GM21619 (cell line): ENCODE measurements at regions not wholly inside any gene's neighbourhood (a gene's known extent, or its start where the extent isn't known, plus 50 kb on each side); places are given as distances from the start of the nearest gene placed in this dataset.

ENCODE experiments used
- ATAC-seq: cut with Tn5 transposase; IDR thresholded peaks from one replicate; pipeline ENCODE4 v1.9.1; 2021; ENCODE audit not compliant: unreplicated experiment

DNA sequence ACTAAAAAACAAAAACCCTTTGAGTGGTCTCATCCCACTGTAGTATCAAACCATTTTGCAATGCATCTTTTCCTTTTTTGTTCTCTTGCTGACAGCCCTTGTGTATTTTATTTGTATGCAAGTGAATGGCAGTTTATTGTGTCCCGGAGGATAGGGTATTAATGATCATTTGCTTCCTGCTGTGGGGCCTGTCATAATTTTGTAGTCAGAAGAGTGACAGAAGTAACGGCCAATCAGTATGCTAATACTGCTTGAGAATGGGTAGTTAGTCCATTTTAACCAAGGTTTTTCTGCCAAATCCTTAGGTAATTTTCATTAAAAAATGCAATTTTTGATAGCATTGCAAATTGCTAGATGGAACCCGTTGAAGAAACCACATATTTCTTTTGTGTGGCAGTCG is 75.5 kb upstream of the PLSCR5 start:
- no peak for ATAC-seq

DNA sequence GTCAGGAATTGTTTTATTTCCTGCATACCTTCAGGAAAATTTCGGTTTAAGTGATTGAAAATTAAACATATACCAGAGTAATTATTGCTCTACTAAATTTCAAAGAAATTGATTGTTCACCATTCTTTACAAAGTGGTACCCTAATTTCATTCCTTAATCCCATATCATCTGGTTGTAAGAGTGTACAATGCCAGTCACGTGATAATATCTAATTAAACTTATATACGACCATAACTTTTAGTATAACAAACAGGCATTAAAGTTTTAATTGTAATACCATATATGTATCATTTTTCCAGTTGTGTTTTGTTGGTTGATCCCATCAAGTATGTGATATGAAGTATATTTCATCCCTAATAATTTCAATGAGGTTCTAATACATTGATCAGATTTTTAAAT is 74.8 kb upstream of the PLSCR5 start:
- no peak for ATAC-seq

DNA sequence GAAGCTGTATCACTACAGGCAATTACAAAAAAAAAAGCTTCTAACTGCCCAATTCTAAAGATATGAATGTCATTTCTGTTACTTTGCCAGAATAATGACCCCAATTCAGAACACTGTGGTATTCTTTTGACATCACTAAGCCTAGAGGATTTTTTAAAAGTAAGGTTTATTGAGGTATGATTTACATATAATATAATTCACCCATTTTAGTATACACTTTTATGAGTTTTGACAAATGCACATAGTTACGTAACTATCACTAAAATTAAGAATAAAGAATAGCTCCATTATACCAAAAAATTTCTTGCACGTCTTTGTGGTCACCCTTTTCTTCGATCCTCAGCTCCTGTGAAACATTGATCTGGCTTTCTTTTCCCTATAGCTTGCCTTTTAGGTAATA is 74.0 kb upstream of the PLSCR5 start:
- ATAC-seq, result no peak

DNA sequence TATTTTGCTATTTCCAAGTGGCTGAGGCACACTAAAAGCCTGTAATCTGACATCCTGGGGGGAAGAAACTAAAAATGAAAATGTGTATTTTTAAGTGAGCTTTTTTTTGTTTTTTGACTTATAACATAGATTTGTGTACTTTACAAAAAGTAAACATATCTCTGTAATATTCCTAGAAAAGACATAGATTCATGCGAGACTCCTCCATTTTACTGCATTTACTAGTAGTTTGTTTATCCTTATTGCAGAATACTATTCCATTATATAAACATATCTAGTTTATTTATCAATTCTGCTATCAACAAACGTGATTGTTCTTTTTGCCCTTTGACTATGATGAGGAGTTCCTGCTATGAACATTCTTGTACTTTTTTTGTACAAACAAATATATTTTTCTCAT is 67.8 kb upstream of the PLSCR5 start:
- no peak for ATAC-seq

DNA sequence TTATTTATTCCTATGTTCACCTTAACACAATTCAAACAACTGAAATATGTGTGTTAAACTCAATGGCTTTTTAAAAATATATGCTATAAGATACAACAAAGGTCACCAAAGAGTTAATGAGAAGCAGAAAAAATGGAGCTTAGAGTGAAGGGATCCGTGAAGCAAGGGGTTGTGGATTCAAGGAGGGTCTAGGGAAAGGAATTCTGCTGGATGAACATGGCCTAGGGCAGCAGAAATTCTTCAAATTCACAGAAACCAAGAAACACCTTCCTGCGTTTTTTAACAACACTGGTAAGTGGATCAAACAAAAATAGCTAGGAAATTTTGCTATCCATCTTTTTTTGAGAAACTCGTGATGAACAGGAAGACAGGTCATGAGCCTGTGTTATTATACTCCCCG is 59.3 kb upstream of the PLSCR5 start:
- no peak for ATAC-seq

DNA sequence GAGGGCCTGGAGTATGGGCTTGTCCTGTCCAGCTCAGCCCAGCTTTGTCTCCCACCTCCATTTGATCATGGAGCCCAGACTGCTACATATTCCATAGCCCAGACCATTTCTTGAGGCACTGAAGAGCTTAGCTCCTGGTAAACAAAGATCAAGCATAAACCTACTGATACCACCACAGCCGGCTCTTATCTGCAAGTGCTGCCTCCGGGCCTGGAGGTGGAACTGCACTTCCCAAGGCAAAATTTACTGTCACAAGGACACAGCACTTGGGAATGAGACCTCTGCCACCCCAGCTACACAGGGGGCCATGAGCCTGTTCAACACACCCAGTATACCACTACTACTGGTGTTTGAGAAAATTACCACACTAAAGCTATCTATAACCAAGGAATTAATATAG is 53.7 kb upstream of the PLSCR5 start:
- ATAC-seq, result no peak

DNA sequence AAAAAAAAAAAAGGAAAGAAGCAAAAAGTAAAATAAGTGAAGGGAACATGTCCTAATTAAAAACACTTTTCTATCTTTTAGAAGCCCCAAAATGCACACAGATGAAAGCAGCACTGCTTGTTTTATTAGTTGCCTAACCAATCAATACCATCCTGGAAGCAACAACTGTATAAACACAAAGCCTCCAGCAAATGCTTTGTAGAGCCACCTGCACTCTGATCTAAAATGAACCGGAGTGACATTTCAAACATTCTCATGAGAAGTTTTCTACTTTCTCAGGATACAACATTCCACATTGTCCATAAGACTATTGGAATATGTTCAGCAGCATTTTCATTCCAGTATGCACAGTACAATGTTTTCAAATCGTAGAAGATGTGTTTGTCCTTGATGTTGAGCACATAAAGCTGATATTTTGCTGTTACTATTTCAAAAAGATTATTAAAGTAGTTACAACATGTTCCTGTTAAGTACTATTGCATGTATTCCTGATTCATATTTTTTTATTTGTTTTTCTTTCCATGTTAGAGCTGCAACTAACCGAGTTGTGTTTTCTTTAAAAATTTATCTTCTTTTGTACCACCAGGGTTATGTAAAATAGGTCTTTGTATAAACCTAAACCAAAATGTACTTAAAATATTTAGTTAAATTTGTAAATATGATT is 50.3 kb upstream of the PLSCR5 start:
- no peak for ATAC-seq
